HUES48 (cell line): ENCODE measurements at regions not wholly inside any gene's neighbourhood (a gene's known extent, or its start where the extent isn't known, plus 50 kb on each side); places are given as distances from the start of the nearest gene placed in this dataset.

ENCODE experiments used
- H3K27ac ChIP-seq: one replicate; pipeline ENCODE4 v1.7.0; 2013; ENCODE audit warnings: low read depth, low read length, inconsistent platforms
- H3K27me3 ChIP-seq: 2 replicates; pipeline ENCODE4 v1.6.1; 2013; ENCODE audit warnings: mild to moderate bottlenecking, low read length; ENCODE audit not compliant: control insufficient read depth, insufficient read depth
- H3K36me3 ChIP-seq: 2 replicates; pipeline ENCODE4 v1.6.1; 2013; ENCODE audit warnings: low read length; ENCODE audit not compliant: control insufficient read depth, insufficient read depth
- H3K4me1 ChIP-seq: 2 replicates; pipeline ENCODE4 v1.6.1; 2013; ENCODE audit warnings: mild to moderate bottlenecking, low read length; ENCODE audit not compliant: control insufficient read depth, insufficient read depth
- H3K4me3 ChIP-seq: 2 replicates; pipeline ENCODE4 v1.5.1; 2013; ENCODE audit warnings: mild to moderate bottlenecking, low read depth, low read length
- H3K9ac ChIP-seq: 2 replicates; pipeline ENCODE4 v1.6.1; 2013; ENCODE audit warnings: mild to moderate bottlenecking, low read depth, low read length, moderate library complexity
- H3K9me3 ChIP-seq: 2 replicates; pipeline ENCODE4 v1.6.1; 2013; ENCODE audit warnings: low read length; ENCODE audit not compliant: control insufficient read depth, insufficient read depth

DNA sequence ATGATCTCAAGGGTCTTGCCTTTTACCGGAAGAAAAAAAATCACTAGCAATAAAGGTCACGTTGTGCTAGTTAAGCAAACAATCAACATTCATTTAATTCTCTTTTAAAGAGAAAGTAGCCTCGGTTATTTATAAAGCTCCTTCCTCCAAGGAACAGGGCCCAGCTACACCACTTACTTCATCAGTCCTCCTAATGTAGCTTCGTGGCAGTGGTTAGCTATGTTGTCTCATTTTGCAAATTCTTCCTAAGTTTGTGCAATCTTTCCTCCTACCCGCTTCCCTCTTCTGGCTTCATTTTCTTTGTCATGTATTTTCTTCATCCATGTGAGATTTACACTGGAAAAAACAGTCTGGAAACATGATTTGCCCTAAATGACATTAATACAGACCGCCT lies 554.2 kb downstream of the NUF2 start:
- H3K4me3 ChIP-seq, result no peak overlapping the region
- no peak overlapping the region for H3K9ac ChIP-seq
- no peaks in the 10 kb centered on the region for H3K27me3 ChIP-seq
- H3K4me1 ChIP-seq, result peaks cover 18% of the 10 kb centered on the region
- H3K9me3 ChIP-seq, result no peaks in the 10 kb centered on the region
- H3K36me3 ChIP-seq, result no peaks in the 10 kb centered on the region
- no peak overlapping the region for H3K27ac ChIP-seq

- Histone ChIP-seq H3K9ac (no peak overlapping the region), H3K36me3 (no peaks in the 10 kb centered on the region), H3K9me3 (no peaks in the 10 kb centered on the region), H3K27ac (no peak overlapping the region), H3K27me3 (no peaks in the 10 kb centered on the region), H3K4me3 (no peak overlapping the region), H3K4me1 (peaks cover 18% of the 10 kb centered on the region)
These were observed 554.8 kb downstream of the NUF2 start for GRCh38 chr1:163876546-163876945.

DNA sequence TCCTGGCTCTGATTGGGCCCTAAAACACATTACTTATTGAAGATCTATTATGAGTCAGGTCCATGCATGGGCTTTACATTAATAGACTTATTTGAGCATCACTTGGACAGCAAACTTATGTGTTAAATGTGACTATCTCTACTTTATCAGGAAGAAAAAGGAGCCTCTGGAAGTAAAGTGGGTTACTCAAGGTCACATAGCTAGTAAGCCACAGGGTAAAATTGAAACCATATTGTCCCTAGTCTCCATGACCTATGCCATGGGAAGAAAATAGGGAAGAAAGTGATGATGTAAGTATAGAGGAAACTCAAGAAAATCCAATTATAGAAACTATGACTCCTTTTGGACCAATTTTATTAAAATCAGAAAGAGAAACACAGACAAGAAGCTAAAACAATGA lies 555.3 kb downstream of the NUF2 start:
- no peaks in the 10 kb centered on the region for H3K27me3 ChIP-seq
- no peaks in the 10 kb centered on the region for H3K36me3 ChIP-seq
- no peaks in the 10 kb centered on the region for H3K9me3 ChIP-seq
- H3K4me1 ChIP-seq, result peaks cover 18% of the 10 kb centered on the region
- no peak overlapping the region for H3K9ac ChIP-seq
- H3K4me3 ChIP-seq, result no peak overlapping the region
- no peak overlapping the region for H3K27ac ChIP-seq

GRCh38 chr1:163885510-163885909 lies 563.8 kb downstream of the NUF2 start:
- Histone ChIP-seq H3K27ac (no peak overlapping the region), H3K9me3 (no peaks in the 10 kb centered on the region)

GRCh38 chr1:163896001-163896400 lies 574.2 kb downstream of the NUF2 start:
- H3K4me3 ChIP-seq, result no peak overlapping the region
- H3K36me3 ChIP-seq, result no peaks in the 10 kb centered on the region
- peaks cover 11% of the 10 kb centered on the region for H3K4me1 ChIP-seq
- H3K27me3 ChIP-seq, result no peaks in the 10 kb centered on the region
- H3K9ac ChIP-seq, result no peak overlapping the region
- no peak overlapping the region for H3K27ac ChIP-seq
- no peaks in the 10 kb centered on the region for H3K9me3 ChIP-seq

More at GRCh38 chr1:163885510-163885909, 563.8 kb downstream of the NUF2 start:
- H3K9ac ChIP-seq, result no peak overlapping the region
- no peak overlapping the region for H3K4me3 ChIP-seq
- no peaks in the 10 kb centered on the region for H3K27me3 ChIP-seq
- peaks cover 15% of the 10 kb centered on the region for H3K4me1 ChIP-seq
- H3K36me3 ChIP-seq, result no peaks in the 10 kb centered on the region

DNA sequence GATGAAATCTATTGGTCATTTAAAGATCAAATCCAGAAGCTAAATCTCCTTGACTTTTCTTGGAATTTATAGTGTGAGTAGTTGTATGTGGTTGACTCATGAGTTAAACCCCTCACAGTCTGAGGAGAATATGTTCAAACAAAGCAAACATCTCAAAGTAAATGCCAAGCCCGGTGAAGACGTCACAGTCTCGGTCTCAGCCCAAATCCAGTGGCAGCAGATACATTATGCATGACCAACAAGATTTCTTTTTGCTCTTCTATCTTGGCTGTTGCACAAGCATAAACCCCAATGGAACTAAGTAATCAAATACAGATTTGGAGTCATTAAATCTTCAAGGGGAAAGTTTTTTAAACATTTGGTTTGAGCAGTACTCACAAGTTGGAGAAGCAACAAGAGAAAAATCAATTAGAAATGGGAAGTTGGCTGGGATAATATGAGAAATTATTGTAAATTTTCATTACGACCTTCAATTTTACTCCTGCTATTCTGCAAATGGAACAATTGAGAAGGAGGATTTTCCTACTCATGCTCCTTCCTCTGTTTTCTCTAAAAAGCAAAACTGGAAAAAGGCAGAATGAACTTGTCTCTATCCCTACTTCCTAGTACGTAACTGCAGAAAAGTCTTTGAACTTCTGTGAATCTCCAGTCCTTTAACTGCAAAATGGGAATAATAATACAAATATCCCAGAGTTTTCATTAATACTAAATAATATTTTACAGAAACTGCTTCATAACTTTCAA lies 575.8 kb downstream of the NUF2 start:
- Histone ChIP-seq H3K9me3 (no peaks in the 10 kb centered on the region), H3K27ac (no peak overlapping the region)

GRCh38 chr1:163906283-163906682 lies 584.5 kb downstream of the NUF2 start:
- H3K36me3 ChIP-seq, result no peaks in the 10 kb centered on the region
- H3K27ac ChIP-seq, result no peak overlapping the region
- H3K4me3 ChIP-seq, result no peak overlapping the region
- H3K27me3 ChIP-seq, result no peaks in the 10 kb centered on the region
- no peak overlapping the region for H3K9ac ChIP-seq
- H3K9me3 ChIP-seq, result no peaks in the 10 kb centered on the region
- H3K4me1 ChIP-seq, result no peaks in the 10 kb centered on the region

More for the DNA sequence above, 575.8 kb downstream of the NUF2 start:
- Histone ChIP-seq H3K36me3 (no peaks in the 10 kb centered on the region), H3K4me1 (peaks cover 11% of the 10 kb centered on the region), H3K4me3 (no peak overlapping the region), H3K27me3 (no peaks in the 10 kb centered on the region), H3K9ac (no peak overlapping the region)

DNA sequence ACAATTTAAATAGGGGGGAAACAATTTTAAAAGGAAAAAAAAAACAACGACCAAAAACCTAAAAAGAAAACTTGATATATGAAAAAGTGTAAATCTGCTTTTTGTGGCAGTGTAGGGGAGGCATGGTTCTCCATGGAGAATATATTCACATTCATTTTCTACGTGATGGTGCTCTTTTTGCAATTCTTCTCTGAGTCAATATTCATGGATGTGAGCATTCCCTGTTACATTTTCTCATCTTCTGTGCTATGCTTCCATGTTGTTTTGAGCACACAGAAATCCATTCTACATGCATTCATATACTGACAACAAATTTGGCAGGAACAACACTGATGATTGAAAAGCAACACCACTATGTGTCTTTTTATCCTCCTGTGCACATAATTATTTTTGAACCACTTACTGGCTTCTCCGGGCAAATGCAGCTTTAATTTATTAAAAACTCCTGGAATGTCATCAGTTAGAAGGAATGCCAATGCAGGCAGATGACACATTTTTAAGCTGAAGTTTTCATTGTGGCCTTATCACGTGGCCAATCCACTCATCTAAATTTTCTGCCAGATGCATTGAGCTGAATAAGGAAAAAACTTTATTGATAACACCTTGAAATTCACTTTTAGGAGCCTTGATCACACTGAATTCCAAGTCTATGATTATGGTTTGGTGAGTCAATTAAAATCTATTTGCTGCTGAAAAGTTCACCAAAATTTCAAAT lies 590.6 kb downstream of the NUF2 start:
- no peak overlapping the region for H3K9ac ChIP-seq
- no peaks in the 10 kb centered on the region for H3K9me3 ChIP-seq
- no peak overlapping the region for H3K4me3 ChIP-seq
- H3K27me3 ChIP-seq, result no peaks in the 10 kb centered on the region
- no peaks in the 10 kb centered on the region for H3K4me1 ChIP-seq
- no peak overlapping the region for H3K27ac ChIP-seq
- no peaks in the 10 kb centered on the region for H3K36me3 ChIP-seq

GRCh38 chr1:163914785-163915413 lies 593.1 kb downstream of the NUF2 start:
- H3K27ac ChIP-seq, result no peak overlapping the region
- no peaks in the 10 kb centered on the region for H3K9me3 ChIP-seq

GRCh38 chr1:163922743-163923201 lies 601.0 kb downstream of the NUF2 start:
- no peak overlapping the region for H3K9ac ChIP-seq
- H3K27ac ChIP-seq, result no peak overlapping the region
- H3K4me3 ChIP-seq, result no peak overlapping the region
- H3K9me3 ChIP-seq, result no peaks in the 10 kb centered on the region
- no peaks in the 10 kb centered on the region for H3K36me3 ChIP-seq
- H3K4me1 ChIP-seq, result peaks cover 5% of the 10 kb centered on the region; the same call in 1 of the 2 replicates
- H3K27me3 ChIP-seq, result no peaks in the 10 kb centered on the region

More at GRCh38 chr1:163914785-163915413, 593.1 kb downstream of the NUF2 start:
- Histone ChIP-seq H3K9ac (no peak overlapping the region), H3K4me3 (no peak overlapping the region), H3K27me3 (no peaks in the 10 kb centered on the region), H3K4me1 (no peaks in the 10 kb centered on the region), H3K36me3 (no peaks in the 10 kb centered on the region)

DNA sequence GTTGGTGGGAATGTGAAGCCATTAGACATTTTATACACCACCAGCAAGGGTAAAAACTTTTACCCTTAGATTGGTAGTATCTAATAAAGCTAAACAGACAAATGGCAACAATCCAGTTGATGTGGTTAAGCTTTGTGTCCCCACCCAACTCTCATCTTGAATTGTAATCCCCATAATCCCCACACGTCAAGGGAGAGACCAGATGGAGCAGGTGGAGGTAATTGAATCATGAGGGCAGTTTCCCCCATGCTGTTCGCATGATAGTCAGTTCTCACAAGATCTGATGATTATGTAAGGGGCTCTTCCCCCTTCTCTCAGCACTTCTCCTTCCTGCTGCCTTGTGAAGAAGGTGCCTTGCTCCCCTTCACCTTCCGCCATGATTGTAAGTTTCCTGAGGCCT lies 602.3 kb downstream of the NUF2 start:
- H3K9me3 ChIP-seq, result no peaks in the 10 kb centered on the region
- H3K9ac ChIP-seq, result no peak overlapping the region
- H3K27me3 ChIP-seq, result no peaks in the 10 kb centered on the region
- H3K36me3 ChIP-seq, result no peaks in the 10 kb centered on the region
- H3K4me1 ChIP-seq, result peaks cover 15% of the 10 kb centered on the region
- H3K4me3 ChIP-seq, result no peak overlapping the region
- H3K27ac ChIP-seq, result no peak overlapping the region
